ENCODE measurements at regions not wholly inside any gene's neighbourhood (a gene's known extent, or its start where the extent isn't known, plus 50 kb on each side); places are given as distances from the start of the nearest gene placed in this dataset.

- TF ChIP-seq CTCF (IDR thresholded peaks at IDR 0.05) (no peak), POLR2AphosphoS5 (IDR thresholded peaks at IDR 0.05) (no peak), EP300 (IDR thresholded peaks at IDR 0.05) (no peak), POLR2A (IDR thresholded peaks at IDR 0.05) (no peak)
- Histone ChIP-seq H3K27ac (no peak overlapping the region), H3K36me3 (no peaks in the 10 kb centered on the region), H3K9me3 (no peaks in the 10 kb centered on the region), H3K27me3 (no peaks in the 10 kb centered on the region), H3K4me1 (no peaks in the 10 kb centered on the region), H3K4me3 (no peak overlapping the region)
- DNase-seq (no peak), ATAC-seq (ENCODE audit: low FRiP score in 2 of 2) (no peak)
- WGBS, 2 donors, result 87 to 91% methylated on average over 3 of the region's 3 CpGs
These were observed 218.2 kb downstream of the OTOR start for GRCh38 chr20:16966276-16966880.

GRCh38 chr20:16968099-16968498 lies 219.9 kb downstream of the OTOR start:
- TF ChIP-seq POLR2AphosphoS5 (IDR thresholded peaks at IDR 0.05) (no peak), CTCF (IDR thresholded peaks at IDR 0.05) (no peak), EP300 (IDR thresholded peaks at IDR 0.05) (no peak), POLR2A (IDR thresholded peaks at IDR 0.05) (no peak)
- no peaks in the 10 kb centered on the region for H3K9me3 ChIP-seq
- H3K36me3 ChIP-seq, result no peaks in the 10 kb centered on the region
- no peak for ATAC-seq (ENCODE audit: low FRiP score in 2 of 2)
- no peaks in the 10 kb centered on the region for H3K4me1 ChIP-seq
- no peak overlapping the region for H3K27ac ChIP-seq
- no peaks in the 10 kb centered on the region for H3K27me3 ChIP-seq
- H3K4me3 ChIP-seq, result no peak overlapping the region
- WGBS, 2 donors, result 48 to 59% methylated on average over 3 of the region's 3 CpGs
- no peak for DNase-seq

GRCh38 chr20:16970776-16971175 lies 222.6 kb downstream of the OTOR start:
- H3K9me3 ChIP-seq, result no peaks in the 10 kb centered on the region
- no peak overlapping the region for H3K4me3 ChIP-seq
- no peaks in the 10 kb centered on the region for H3K27me3 ChIP-seq
- no peaks in the 10 kb centered on the region for H3K4me1 ChIP-seq
- H3K36me3 ChIP-seq, result no peaks in the 10 kb centered on the region
- TF ChIP-seq CTCF (IDR thresholded peaks at IDR 0.05) (no peak), EP300 (IDR thresholded peaks at IDR 0.05) (no peak), POLR2AphosphoS5 (IDR thresholded peaks at IDR 0.05) (no peak), POLR2A (IDR thresholded peaks at IDR 0.05) (no peak)
- WGBS, 2 donors, result 82 to 84% methylated on average over 3 of the region's 3 CpGs
- H3K27ac ChIP-seq, result no peak overlapping the region
- ATAC-seq (ENCODE audit: low FRiP score in 2 of 2) (no peak), DNase-seq (no peak)

- Histone ChIP-seq H3K9me3 (peaks cover 0 to 4% (median 2%) of the 10 kb centered on the region in 4 donors), H3K4me1 (no peaks in the 10 kb centered on the region), H3K36me3 (no peaks in the 10 kb centered on the region), H3K27me3 (no peaks in the 10 kb centered on the region), H3K4me3 (no peak overlapping the region), H3K27ac (no peak overlapping the region)
- ATAC-seq (ENCODE audit: low FRiP score in 2 of 2), result peak; percentile 17 to 55
- DNase-seq, result peak in 1 of 2 donors; percentile 46
- TF ChIP-seq EP300 (IDR thresholded peaks at IDR 0.05) (no peak), POLR2AphosphoS5 (IDR thresholded peaks at IDR 0.05) (no peak), CTCF (IDR thresholded peaks at IDR 0.05) (no peak), POLR2A (IDR thresholded peaks at IDR 0.05) (no peak)
- 95 to 98% methylated on average over 11 to 20 of the region's 20 CpGs for WGBS, 2 donors
These were observed 226.1 kb downstream of the OTOR start for GRCh38 chr20:16974080-16974854.

GRCh38 chr20:16974855-16975162 lies 226.7 kb downstream of the OTOR start:
- TF ChIP-seq POLR2AphosphoS5 (IDR thresholded peaks at IDR 0.05) (no peak), POLR2A (IDR thresholded peaks at IDR 0.05) (no peak), EP300 (IDR thresholded peaks at IDR 0.05) (no peak), CTCF (IDR thresholded peaks at IDR 0.05) (no peak)
- Histone ChIP-seq H3K4me1 (no peaks in the 10 kb centered on the region), H3K27me3 (no peaks in the 10 kb centered on the region), H3K9me3 (peaks cover 0 to 4% (median 2%) of the 10 kb centered on the region in 4 donors), H3K36me3 (no peaks in the 10 kb centered on the region), H3K4me3 (no peak overlapping the region), H3K27ac (no peak overlapping the region)
- DNase-seq (peak in 1 of 2 donors; percentile 66), ATAC-seq (ENCODE audit: low FRiP score in 2 of 2) (peak in 1 of 2 donors; percentile 20)
- WGBS, 2 donors, result 94 to 99% methylated on average over 3 to 14 of the region's 14 CpGs

Measured in upper lobe of left lung (tissue), 6 donors.